NOMO-1 treated with dmso at 0.1 percent for 144 hours (cell line): ENCODE measurements at regions not wholly inside any gene's neighbourhood (a gene's known extent, or its start where the extent isn't known, plus 50 kb on each side); places are given as distances from the start of the nearest gene placed in this dataset.
"Not testable (repeated sequence)": the region's sequence is repeated elsewhere in the genome, so short reads cannot be mapped to it uniquely, and the experiment has no call there.

Experiments used
- DNase-seq: peaks from one replicate; lab custom pipeline; 2025; ENCODE audit not compliant: unreplicated experiment; lab: John Stamatoyannopoulos, UW

GRCh38 chr7:118898284-118898683, 673.8 kb downstream of the ANKRD7 start:
- no peak for DNase-seq

- DNase-seq, result no peak
Measured at GRCh38 chr7:118902600-118902999, 678.1 kb downstream of the ANKRD7 start.

GRCh38 chr7:118907911-118908527, 683.5 kb downstream of the ANKRD7 start:
- no peak for DNase-seq

GRCh38 chr7:118916120-118916519, 691.6 kb downstream of the ANKRD7 start:
- not testable (repeated sequence) for DNase-seq

- no peak for DNase-seq
Measured at GRCh38 chr7:118918556-118918955, 694.1 kb downstream of the ANKRD7 start.

GRCh38 chr7:118938845-118939244, 714.3 kb downstream of the ANKRD7 start:
- DNase-seq, result no peak

GRCh38 chr7:118944271-118944670, 719.8 kb downstream of the ANKRD7 start:
- no peak for DNase-seq

- no peak for DNase-seq
Measured at GRCh38 chr7:118945911-118946682, 721.6 kb downstream of the ANKRD7 start.

GRCh38 chr7:118948508-118948907, 724.0 kb downstream of the ANKRD7 start:
- DNase-seq, result no peak

- DNase-seq, result no peak
Measured at GRCh38 chr7:118949031-118949430, 724.5 kb downstream of the ANKRD7 start.

- DNase-seq, result not testable (repeated sequence)
Measured at GRCh38 chr7:118956285-118956684, 731.8 kb downstream of the ANKRD7 start.

GRCh38 chr7:118969370-118969769, 744.9 kb downstream of the ANKRD7 start:
- DNase-seq, result no peak

- DNase-seq, result no peak
Measured at GRCh38 chr7:118971706-118972105, 747.2 kb downstream of the ANKRD7 start.

- DNase-seq, result no peak
Measured at GRCh38 chr7:118974836-118975235, 750.3 kb downstream of the ANKRD7 start.

GRCh38 chr7:118995350-118995749, 770.8 kb downstream of the ANKRD7 start:
- no peak for DNase-seq

- DNase-seq, result no peak
Measured at GRCh38 chr7:119007236-119007635, 782.7 kb downstream of the ANKRD7 start.

- no peak for DNase-seq
Measured at GRCh38 chr7:119010635-119011034, 786.1 kb downstream of the ANKRD7 start.

GRCh38 chr7:119026391-119026790, 801.9 kb downstream of the ANKRD7 start:
- no peak for DNase-seq

GRCh38 chr7:119028736-119029135, 804.2 kb downstream of the ANKRD7 start:
- no peak for DNase-seq

- not testable (repeated sequence) for DNase-seq
Measured at GRCh38 chr7:119032136-119032535, 807.6 kb downstream of the ANKRD7 start.

- no peak for DNase-seq
Measured at GRCh38 chr7:119033641-119034040, 809.1 kb downstream of the ANKRD7 start.

GRCh38 chr7:119037941-119038340, 813.4 kb downstream of the ANKRD7 start:
- DNase-seq, result no peak

GRCh38 chr7:119046068-119046467, 821.6 kb downstream of the ANKRD7 start:
- DNase-seq, result no peak
